ENCODE measurements at regions not wholly inside any gene's neighbourhood (a gene's known extent, or its start where the extent isn't known, plus 50 kb on each side); places are given as distances from the start of the nearest gene placed in this dataset.

- ChIA-PET CTCF (no interaction called here), POLR2A (no interaction called here)
- Mint-ChIP-seq H3K4me1 (peaks cover 49% of the 10 kb centered on the region), H3K27me3 (no peaks in the 10 kb centered on the region), H3K9me3 (no peaks in the 10 kb centered on the region), H3K36me3 (ENCODE audit: low read depth) (peaks cover 4% of the 10 kb centered on the region), H3K4me3 (no peak overlapping the region), H3K27ac (no peak overlapping the region)
- TF ChIP-seq, protein P1, sequence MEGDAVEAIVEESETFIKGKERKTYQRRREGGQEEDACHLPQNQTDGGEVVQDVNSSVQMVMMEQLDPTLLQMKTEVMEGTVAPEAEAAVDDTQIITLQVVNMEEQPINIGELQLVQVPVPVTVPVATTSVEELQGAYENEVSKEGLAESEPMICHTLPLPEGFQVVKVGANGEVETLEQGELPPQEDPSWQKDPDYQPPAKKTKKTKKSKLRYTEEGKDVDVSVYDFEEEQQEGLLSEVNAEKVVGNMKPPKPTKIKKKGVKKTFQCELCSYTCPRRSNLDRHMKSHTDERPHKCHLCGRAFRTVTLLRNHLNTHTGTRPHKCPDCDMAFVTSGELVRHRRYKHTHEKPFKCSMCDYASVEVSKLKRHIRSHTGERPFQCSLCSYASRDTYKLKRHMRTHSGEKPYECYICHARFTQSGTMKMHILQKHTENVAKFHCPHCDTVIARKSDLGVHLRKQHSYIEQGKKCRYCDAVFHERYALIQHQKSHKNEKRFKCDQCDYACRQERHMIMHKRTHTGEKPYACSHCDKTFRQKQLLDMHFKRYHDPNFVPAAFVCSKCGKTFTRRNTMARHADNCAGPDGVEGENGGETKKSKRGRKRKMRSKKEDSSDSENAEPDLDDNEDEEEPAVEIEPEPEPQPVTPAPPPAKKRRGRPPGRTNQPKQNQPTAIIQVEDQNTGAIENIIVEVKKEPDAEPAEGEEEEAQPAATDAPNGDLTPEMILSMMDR (IDR thresholded peaks at IDR 0.05) = no peak
- intact Hi-C loops (cut with micrococcal nuclease) = loop anchor here (5.0 kb wide), 2 partner anchors 42 to 53 kb away; no protein-coding TSS in a partner anchor
- no peak for ATAC-seq (ENCODE audit: low read depth)
- DNase-seq = no peak
Measured at GRCh38 chr13:73900591-73900990, 233.6 kb downstream of the KLF12 start.

- Mint-ChIP-seq H3K27me3 (no peaks in the 10 kb centered on the region), H3K9me3 (no peaks in the 10 kb centered on the region), H3K27ac (peak overlapping the region; percentile 20), H3K4me3 (no peak overlapping the region), H3K36me3 (ENCODE audit: low read depth) (peaks cover 4% of the 10 kb centered on the region), H3K4me1 (peaks cover 46% of the 10 kb centered on the region)
- ATAC-seq (ENCODE audit: low read depth) = no peak
- TF ChIP-seq, protein P1 (IDR thresholded peaks at IDR 0.05) = no peak
- intact Hi-C loops (cut with micrococcal nuclease) = no loop called here
- POLR2A ChIA-PET = no interaction called here
- CTCF ChIA-PET = no interaction called here
- no peak for DNase-seq
Measured at GRCh38 chr13:73898899-73899298, 235.3 kb downstream of the KLF12 start.

DNA sequence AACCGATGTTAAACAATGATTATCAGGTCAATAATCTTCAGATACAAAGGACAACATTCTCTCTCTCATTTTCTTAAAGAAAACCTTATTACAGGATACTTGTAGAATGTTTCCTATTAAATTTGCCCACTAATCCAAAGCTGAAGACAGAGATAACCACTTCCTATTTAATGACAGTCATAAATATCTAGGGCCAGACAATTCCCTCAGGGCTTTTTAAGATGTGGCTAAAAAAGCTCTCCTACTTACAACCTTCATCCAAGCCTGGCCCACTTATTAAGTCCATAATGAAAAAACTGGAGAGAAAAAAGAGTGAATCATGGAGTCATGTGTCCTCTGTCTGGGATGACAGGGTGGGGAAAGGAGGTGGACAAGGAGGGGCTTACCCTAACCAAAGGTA lies 235.9 kb downstream of the KLF12 start:
- H3K27me3 Mint-ChIP-seq = no peaks in the 10 kb centered on the region
- H3K36me3 Mint-ChIP-seq (ENCODE audit: low read depth) = peaks cover 4% of the 10 kb centered on the region
- H3K27ac Mint-ChIP-seq = no peak overlapping the region
- no peak for DNase-seq
- intact Hi-C loops (cut with micrococcal nuclease) = no loop called here
- H3K4me3 Mint-ChIP-seq = no peak overlapping the region
- TF ChIP-seq, protein P1 (IDR thresholded peaks at IDR 0.05) = no peak
- ChIA-PET POLR2A (no interaction called here), CTCF (no interaction called here)
- H3K4me1 Mint-ChIP-seq = peaks cover 39% of the 10 kb centered on the region
- peak; percentile 34 for ATAC-seq (ENCODE audit: low read depth)
- H3K9me3 Mint-ChIP-seq = no peaks in the 10 kb centered on the region

- Mint-ChIP-seq H3K27ac (no peak overlapping the region), H3K4me1 (peaks cover 22% of the 10 kb centered on the region), H3K36me3 (ENCODE audit: low read depth) (peaks cover 4% of the 10 kb centered on the region), H3K27me3 (no peaks in the 10 kb centered on the region), H3K4me3 (no peak overlapping the region), H3K9me3 (no peaks in the 10 kb centered on the region)
- ChIA-PET POLR2A (no interaction called here), CTCF (no interaction called here)
- DNase-seq (no peak), ATAC-seq (ENCODE audit: low read depth) (no peak)
- TF ChIP-seq, protein P1 (IDR thresholded peaks at IDR 0.05) = no peak
- intact Hi-C loops (cut with micrococcal nuclease) = no loop called here
Measured at GRCh38 chr13:73894995-73895571, 239.1 kb downstream of the KLF12 start.

DNA sequence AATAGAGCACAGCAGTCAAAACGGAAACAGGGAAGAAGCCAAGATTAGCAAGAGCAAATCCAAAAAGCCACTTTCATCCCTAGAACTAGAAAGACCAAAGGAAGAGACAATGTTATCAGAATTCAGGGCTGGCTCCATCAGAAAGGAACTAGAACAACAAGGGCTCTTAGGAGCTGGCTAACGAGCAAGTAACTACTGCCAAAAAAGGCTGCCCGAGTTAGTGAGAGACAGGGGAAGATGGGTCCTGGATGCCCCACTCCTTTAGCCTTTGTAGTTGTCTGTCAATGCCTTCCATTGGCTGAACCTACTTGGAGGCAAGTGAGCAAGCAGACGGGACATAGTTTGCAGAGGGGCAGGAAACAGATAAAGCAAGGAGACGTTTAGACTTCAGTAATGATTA lies 240.4 kb downstream of the KLF12 start:
- Mint-ChIP-seq H3K27me3 (no peaks in the 10 kb centered on the region), H3K4me1 (peaks cover 11% of the 10 kb centered on the region), H3K9me3 (no peaks in the 10 kb centered on the region), H3K36me3 (ENCODE audit: low read depth) (peaks cover 5% of the 10 kb centered on the region), H3K27ac (no peak overlapping the region), H3K4me3 (no peak overlapping the region)
- ATAC-seq (ENCODE audit: low read depth) (no peak), DNase-seq (no peak)
- TF ChIP-seq, protein P1 (IDR thresholded peaks at IDR 0.05) = no peak
- POLR2A ChIA-PET = no interaction called here
- intact Hi-C loops (cut with micrococcal nuclease) = no loop called here
- CTCF ChIA-PET = no interaction called here

Measured in activated B cell treated with CpG ODN at 0.5 μM for 24 hours (primary cell).